ENCODE measurements at regions not wholly inside any gene's neighbourhood (a gene's known extent, or its start where the extent isn't known, plus 50 kb on each side); places are given as distances from the start of the nearest gene placed in this dataset.
A peak's percentile ranks its signal among the peaks of the same experiment; 100 is the strongest.

DNA sequence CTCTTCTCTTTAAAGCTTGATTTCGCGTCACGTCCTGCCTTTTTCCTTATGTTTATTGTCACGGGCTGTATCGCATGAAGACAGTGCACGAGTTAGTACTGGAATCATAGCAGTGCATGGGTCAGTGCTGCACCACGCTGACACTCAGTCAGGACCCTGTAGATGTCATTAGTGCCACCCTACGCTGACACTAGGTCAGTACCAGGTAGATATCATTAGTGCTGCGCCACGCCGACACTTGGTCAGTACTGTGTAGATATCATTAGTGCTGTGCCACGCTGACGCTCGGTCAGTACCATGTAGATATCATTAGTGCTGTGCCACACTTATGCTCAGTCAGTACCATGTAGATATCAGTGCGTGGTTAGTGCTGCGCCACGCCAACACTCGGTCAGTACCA, 106.2 kb upstream of the ZNF469 start:
- no peaks in the 10 kb centered on the region for H3K36me3 Mint-ChIP-seq (ENCODE audit: insufficient read depth, unreplicated experiment)
- no peak overlapping the region for H3K4me3 Mint-ChIP-seq (ENCODE audit: low read depth, unreplicated experiment)
- intact Hi-C loops (cut with micrococcal nuclease; ENCODE audit: unreplicated experiment): no loop called here
- no TSS peak for BruUV-seq (replicated peaks)
- TF ChIP-seq, protein P1, sequence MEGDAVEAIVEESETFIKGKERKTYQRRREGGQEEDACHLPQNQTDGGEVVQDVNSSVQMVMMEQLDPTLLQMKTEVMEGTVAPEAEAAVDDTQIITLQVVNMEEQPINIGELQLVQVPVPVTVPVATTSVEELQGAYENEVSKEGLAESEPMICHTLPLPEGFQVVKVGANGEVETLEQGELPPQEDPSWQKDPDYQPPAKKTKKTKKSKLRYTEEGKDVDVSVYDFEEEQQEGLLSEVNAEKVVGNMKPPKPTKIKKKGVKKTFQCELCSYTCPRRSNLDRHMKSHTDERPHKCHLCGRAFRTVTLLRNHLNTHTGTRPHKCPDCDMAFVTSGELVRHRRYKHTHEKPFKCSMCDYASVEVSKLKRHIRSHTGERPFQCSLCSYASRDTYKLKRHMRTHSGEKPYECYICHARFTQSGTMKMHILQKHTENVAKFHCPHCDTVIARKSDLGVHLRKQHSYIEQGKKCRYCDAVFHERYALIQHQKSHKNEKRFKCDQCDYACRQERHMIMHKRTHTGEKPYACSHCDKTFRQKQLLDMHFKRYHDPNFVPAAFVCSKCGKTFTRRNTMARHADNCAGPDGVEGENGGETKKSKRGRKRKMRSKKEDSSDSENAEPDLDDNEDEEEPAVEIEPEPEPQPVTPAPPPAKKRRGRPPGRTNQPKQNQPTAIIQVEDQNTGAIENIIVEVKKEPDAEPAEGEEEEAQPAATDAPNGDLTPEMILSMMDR (IDR thresholded peaks at IDR 0.05; ENCODE audit: unreplicated experiment): no peak
- H3K4me1 Mint-ChIP-seq (ENCODE audit: low read depth, unreplicated experiment): peaks cover 1% of the 10 kb centered on the region
- no peaks in the 10 kb centered on the region for H3K27me3 Mint-ChIP-seq (ENCODE audit: unreplicated experiment)
- CTCF ChIA-PET: no interaction called here
- DNase-seq: no peak
- H3K27ac Mint-ChIP-seq (ENCODE audit: unreplicated experiment): no peak overlapping the region
- peaks cover 3% of the 10 kb centered on the region for H3K9me3 Mint-ChIP-seq (ENCODE audit: low read depth, unreplicated experiment)

DNA sequence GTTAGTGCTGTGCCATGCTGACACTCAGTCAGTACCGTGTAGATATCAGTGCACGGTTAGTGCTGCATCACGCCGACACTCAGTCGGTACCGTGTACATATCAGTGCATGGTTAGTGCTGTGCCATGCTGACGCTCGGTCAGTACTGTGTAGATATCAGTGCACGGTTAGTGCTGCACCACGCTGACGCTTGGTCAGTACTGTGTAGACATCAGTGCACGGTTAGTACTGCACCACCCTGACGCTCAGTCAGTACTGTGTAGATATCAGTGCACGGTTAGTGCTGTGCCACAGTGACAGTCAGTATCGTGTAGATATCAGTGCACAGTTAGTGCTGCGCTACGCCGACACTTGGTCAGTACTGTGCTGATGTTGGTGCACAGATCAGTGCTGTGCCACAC, 102.8 kb upstream of the ZNF469 start:
- CTCF ChIA-PET: no interaction called here
- BruUV-seq (replicated peaks): no TSS peak
- no peak overlapping the region for H3K27ac Mint-ChIP-seq (ENCODE audit: unreplicated experiment)

GRCh38 chr16:88281858-88282563, 100.7 kb upstream of the ZNF469 start:
- Mint-ChIP-seq H3K36me3 (ENCODE audit: insufficient read depth, unreplicated experiment) (no peaks in the 10 kb centered on the region), H3K4me3 (ENCODE audit: low read depth, unreplicated experiment) (no peak overlapping the region), H3K27me3 (ENCODE audit: unreplicated experiment) (no peaks in the 10 kb centered on the region), H3K4me1 (ENCODE audit: low read depth, unreplicated experiment) (peaks cover 19% of the 10 kb centered on the region), H3K9me3 (ENCODE audit: low read depth, unreplicated experiment) (no peaks in the 10 kb centered on the region), H3K27ac (ENCODE audit: unreplicated experiment) (no peak overlapping the region)
- peak; percentile 25 for DNase-seq
- CTCF ChIA-PET: no interaction called here
- intact Hi-C loops (cut with micrococcal nuclease; ENCODE audit: unreplicated experiment): loop anchor here (10.0 kb wide), 1 partner anchor 87 kb away; no protein-coding TSS in a partner anchor
- TF ChIP-seq, protein P1 (IDR thresholded peaks at IDR 0.05; ENCODE audit: unreplicated experiment): no peak
- no TSS peak for BruUV-seq (replicated peaks)

More for the DNA sequence above, 102.8 kb upstream of the ZNF469 start:
- no peak overlapping the region for H3K4me3 Mint-ChIP-seq (ENCODE audit: low read depth, unreplicated experiment)
- intact Hi-C loops (cut with micrococcal nuclease; ENCODE audit: unreplicated experiment): loop anchor here (10.0 kb wide), 1 partner anchor 85 kb away; no protein-coding TSS in a partner anchor
- H3K36me3 Mint-ChIP-seq (ENCODE audit: insufficient read depth, unreplicated experiment): no peaks in the 10 kb centered on the region
- H3K9me3 Mint-ChIP-seq (ENCODE audit: low read depth, unreplicated experiment): no peaks in the 10 kb centered on the region
- peaks cover 19% of the 10 kb centered on the region for H3K4me1 Mint-ChIP-seq (ENCODE audit: low read depth, unreplicated experiment)
- TF ChIP-seq, protein P1 (IDR thresholded peaks at IDR 0.05; ENCODE audit: unreplicated experiment): no peak
- DNase-seq: no peak
- H3K27me3 Mint-ChIP-seq (ENCODE audit: unreplicated experiment): no peaks in the 10 kb centered on the region

GRCh38 chr16:88282564-88283395, 100.0 kb upstream of the ZNF469 start:
- no peaks in the 10 kb centered on the region for H3K27me3 Mint-ChIP-seq (ENCODE audit: unreplicated experiment)
- CTCF ChIA-PET: no interaction called here
- no TSS peak for BruUV-seq (replicated peaks)
- DNase-seq: no peak
- intact Hi-C loops (cut with micrococcal nuclease; ENCODE audit: unreplicated experiment): loop anchor here (10.0 kb wide), 1 partner anchor 88 kb away; no protein-coding TSS in a partner anchor
- H3K4me1 Mint-ChIP-seq (ENCODE audit: low read depth, unreplicated experiment): peaks cover 19% of the 10 kb centered on the region
- no peak overlapping the region for H3K4me3 Mint-ChIP-seq (ENCODE audit: low read depth, unreplicated experiment)
- H3K9me3 Mint-ChIP-seq (ENCODE audit: low read depth, unreplicated experiment): no peaks in the 10 kb centered on the region
- H3K36me3 Mint-ChIP-seq (ENCODE audit: insufficient read depth, unreplicated experiment): no peaks in the 10 kb centered on the region
- H3K27ac Mint-ChIP-seq (ENCODE audit: unreplicated experiment): no peak overlapping the region
- TF ChIP-seq, protein P1 (IDR thresholded peaks at IDR 0.05; ENCODE audit: unreplicated experiment): no peak
